GM18873 (cell line): ENCODE measurements at regions not wholly inside any gene's neighbourhood (a gene's known extent, or its start where the extent isn't known, plus 50 kb on each side); places are given as distances from the start of the nearest gene placed in this dataset.

Source experiments
- ATAC-seq: cut with Tn5 transposase; IDR thresholded peaks from one replicate; pipeline ENCODE4 v1.9.1; 2021; ENCODE audit warnings: mild to moderate bottlenecking, moderate library complexity, moderate number of reproducible peaks; ENCODE audit not compliant: unreplicated experiment, low FRiP score

- no peak for ATAC-seq
These were observed 270.9 kb upstream of the LCORL start for GRCh38 chr4:18292411-18292810.

- no peak for ATAC-seq
These were observed 270.4 kb upstream of the LCORL start for GRCh38 chr4:18291981-18292380.

- no peak for ATAC-seq
These were observed 269.7 kb upstream of the LCORL start for GRCh38 chr4:18291256-18291655.

GRCh38 chr4:18285357-18285756 lies 263.8 kb upstream of the LCORL start:
- no peak for ATAC-seq

GRCh38 chr4:18278244-18278643 lies 256.7 kb upstream of the LCORL start:
- no peak for ATAC-seq

GRCh38 chr4:18262832-18263231 lies 241.3 kb upstream of the LCORL start:
- no peak for ATAC-seq

- no peak for ATAC-seq
These were observed 230.5 kb upstream of the LCORL start for GRCh38 chr4:18252052-18252451.

- ATAC-seq, result no peak
These were observed 229.0 kb upstream of the LCORL start for GRCh38 chr4:18250564-18250963.

GRCh38 chr4:18248611-18249010 lies 227.1 kb upstream of the LCORL start:
- ATAC-seq, result no peak

- ATAC-seq, result no peak
These were observed 225.6 kb upstream of the LCORL start for GRCh38 chr4:18247189-18247588.

- ATAC-seq, result no peak
These were observed 221.6 kb upstream of the LCORL start for GRCh38 chr4:18242919-18243693.

- no peak for ATAC-seq
These were observed 220.2 kb upstream of the LCORL start for GRCh38 chr4:18241727-18242126.

GRCh38 chr4:18234108-18234507 lies 212.6 kb upstream of the LCORL start:
- ATAC-seq, result no peak

GRCh38 chr4:18231726-18232125 lies 210.2 kb upstream of the LCORL start:
- ATAC-seq, result no peak

- ATAC-seq, result no peak
These were observed 206.3 kb upstream of the LCORL start for GRCh38 chr4:18227880-18228279.

GRCh38 chr4:18214411-18215055 lies 193.0 kb upstream of the LCORL start:
- no peak for ATAC-seq

- no peak for ATAC-seq
These were observed 192.1 kb upstream of the LCORL start for GRCh38 chr4:18213576-18214198.

- ATAC-seq, result peak; percentile 67
These were observed 187.9 kb upstream of the LCORL start for GRCh38 chr4:18209448-18209847.

- ATAC-seq, result no peak
These were observed 182.4 kb upstream of the LCORL start for GRCh38 chr4:18203966-18204365.

- no peak for ATAC-seq
These were observed 180.9 kb upstream of the LCORL start for GRCh38 chr4:18202486-18202885.

- no peak for ATAC-seq
These were observed 180.3 kb upstream of the LCORL start for GRCh38 chr4:18201885-18202284.

GRCh38 chr4:18198653-18199052 lies 177.1 kb upstream of the LCORL start:
- no peak for ATAC-seq
